Activated CD8-positive, alpha-beta T cell treated with anti-CD3 and anti-CD28 coated beads, Interleukin-2, amount 10 ng/mL, durations not matched to agents 7 days and 5 days (primary cell): ENCODE measurements at regions not wholly inside any gene's neighbourhood (a gene's known extent, or its start where the extent isn't known, plus 50 kb on each side); places are given as distances from the start of the nearest gene placed in this dataset.

Source experiments
- ATAC-seq: fragments of 150-1000 bp; cut with Tn5 transposase; one replicate; pipeline ENCODE4 v1.10.0; 2021; ENCODE audit warnings: moderate library complexity
- CTCF ChIA-PET: fragments of 350-600 bp; sonication (Branson Sonifier 250); formaldehyde crosslinking; loops from one replicate; lab custom pipeline; 2021; ENCODE audit warnings: antibody characterized with exemption; lab: Charles Lee
- POLR2A ChIA-PET: fragments of 350-600 bp; sonication (Branson Sonifier 250); formaldehyde crosslinking; loops from one replicate; lab custom pipeline; 2021; ENCODE audit warnings: antibody characterized with exemption; lab: Charles Lee
- DNase-seq: peaks from one replicate; pipeline ENCODE4 v3.0.0-alpha.2; 2020
- H3K27ac Mint-ChIP-seq: one replicate; pipeline ENCODE4 v1.8.0; 2021; ENCODE audit warnings: mild to moderate bottlenecking, mixed read lengths
- H3K27me3 Mint-ChIP-seq: one replicate; pipeline ENCODE4 v1.8.0; 2021; ENCODE audit warnings: low read depth, mixed read lengths
- H3K36me3 Mint-ChIP-seq: one replicate; pipeline ENCODE4 v1.8.0; 2021; ENCODE audit warnings: low read depth, mixed read lengths
- H3K4me1 Mint-ChIP-seq: one replicate; pipeline ENCODE4 v1.8.0; 2021; ENCODE audit warnings: low read depth, mixed read lengths
- H3K4me3 Mint-ChIP-seq: one replicate; pipeline ENCODE4 v1.8.0; 2021; ENCODE audit warnings: mild to moderate bottlenecking, mixed read lengths
- H3K9me3 Mint-ChIP-seq: one replicate; pipeline ENCODE4 v1.8.0; 2022; ENCODE audit warnings: mixed read lengths; ENCODE audit not compliant: insufficient read depth

DNA sequence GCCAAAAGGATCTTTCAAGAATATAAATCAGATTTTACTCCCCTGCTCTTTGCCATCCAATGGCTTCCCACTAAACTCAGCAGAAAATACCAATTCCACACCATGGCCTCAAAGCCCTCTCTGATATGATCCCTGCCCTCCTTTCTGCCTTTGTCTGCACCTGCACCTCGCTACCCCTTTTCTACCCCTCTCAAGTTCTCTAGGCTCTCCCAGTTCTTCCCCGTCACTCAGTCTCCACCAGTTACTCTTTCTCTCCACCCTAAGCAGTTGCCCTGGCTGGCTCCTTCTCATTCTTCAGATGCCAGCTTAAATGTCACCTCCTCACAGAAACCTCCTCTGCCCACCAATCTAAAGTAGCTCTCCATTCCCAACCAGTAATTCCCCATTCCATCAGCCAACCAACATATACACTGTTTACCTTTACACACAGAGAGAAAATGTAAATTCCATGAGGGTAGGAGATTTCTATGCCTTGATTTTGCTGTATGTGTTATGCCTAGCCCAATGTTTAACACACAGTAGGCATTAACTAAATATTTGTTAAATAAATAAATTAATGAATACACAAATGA, 93.6 kb upstream of the LPP start:
- Mint-ChIP-seq H3K9me3 (peaks cover 4% of the 10 kb centered on the region), H3K27me3 (no peaks in the 10 kb centered on the region), H3K4me1 (peaks cover 31% of the 10 kb centered on the region), H3K27ac (no peak overlapping the region), H3K36me3 (peaks cover 10% of the 10 kb centered on the region), H3K4me3 (no peak overlapping the region)
- ChIA-PET CTCF (interaction anchor here (1.0 to 3.3 kb wide), 7 partner anchors 10 to 320 kb away, joined by 5 to 17 read pairs (median 11); no protein-coding TSS in a partner anchor), POLR2A (interaction anchor here (1.4 kb wide), 1 partner anchor 315 kb away, joined by 4 read pairs; no protein-coding TSS in a partner anchor)
- no peak for ATAC-seq
- no peak for DNase-seq

- ATAC-seq (peak; percentile 96), DNase-seq (peak; percentile 79)
- peaks cover 10% of the 10 kb centered on the region for H3K36me3 Mint-ChIP-seq
- H3K4me3 Mint-ChIP-seq, result peak overlapping the region; percentile 24
- no peaks in the 10 kb centered on the region for H3K27me3 Mint-ChIP-seq
- peak overlapping the region; percentile 83 for H3K27ac Mint-ChIP-seq
- peaks cover 31% of the 10 kb centered on the region for H3K4me1 Mint-ChIP-seq
- H3K9me3 Mint-ChIP-seq, result peaks cover 4% of the 10 kb centered on the region
- POLR2A ChIA-PET, result interaction anchor here (1.4 kb wide), 1 partner anchor 315 kb away, joined by 4 read pairs; no protein-coding TSS in a partner anchor
- CTCF ChIA-PET, result interaction anchor here (0.8 to 3.3 kb wide), 9 partner anchors 8 to 894 kb away, joined by 3 to 17 read pairs (median 4); no protein-coding TSS in a partner anchor
These were observed 93.0 kb upstream of the LPP start for GRCh38 chr3:188060840-188061544.

DNA sequence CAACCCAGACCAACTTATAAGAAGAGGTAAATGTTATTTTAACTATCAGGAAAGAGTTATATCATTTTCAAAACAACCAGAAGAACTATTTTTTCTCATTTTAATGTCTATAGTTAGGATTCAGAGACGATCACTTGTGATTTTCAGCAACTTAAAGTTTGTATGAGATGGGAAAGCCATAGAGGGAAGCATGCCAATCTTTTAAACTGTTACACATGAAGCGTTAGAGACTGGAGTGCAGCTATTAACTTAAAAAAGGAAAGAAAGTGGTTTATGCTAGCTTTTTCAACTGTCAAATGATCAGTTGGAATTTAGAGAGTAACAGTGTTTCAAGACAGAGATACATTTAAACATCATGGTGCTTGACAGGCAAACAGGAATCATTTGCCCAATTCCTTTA, 91.7 kb upstream of the LPP start:
- Mint-ChIP-seq H3K9me3 (peaks cover 4% of the 10 kb centered on the region), H3K27ac (no peak overlapping the region), H3K4me3 (no peak overlapping the region), H3K27me3 (no peaks in the 10 kb centered on the region), H3K4me1 (peaks cover 31% of the 10 kb centered on the region), H3K36me3 (peaks cover 10% of the 10 kb centered on the region)
- POLR2A ChIA-PET, result no interaction called here
- ATAC-seq (no peak), DNase-seq (no peak)
- CTCF ChIA-PET, result interaction anchor here (1.0 to 3.3 kb wide), 6 partner anchors 9 to 893 kb away, joined by 3 to 13 read pairs (median 4); no protein-coding TSS in a partner anchor

DNA sequence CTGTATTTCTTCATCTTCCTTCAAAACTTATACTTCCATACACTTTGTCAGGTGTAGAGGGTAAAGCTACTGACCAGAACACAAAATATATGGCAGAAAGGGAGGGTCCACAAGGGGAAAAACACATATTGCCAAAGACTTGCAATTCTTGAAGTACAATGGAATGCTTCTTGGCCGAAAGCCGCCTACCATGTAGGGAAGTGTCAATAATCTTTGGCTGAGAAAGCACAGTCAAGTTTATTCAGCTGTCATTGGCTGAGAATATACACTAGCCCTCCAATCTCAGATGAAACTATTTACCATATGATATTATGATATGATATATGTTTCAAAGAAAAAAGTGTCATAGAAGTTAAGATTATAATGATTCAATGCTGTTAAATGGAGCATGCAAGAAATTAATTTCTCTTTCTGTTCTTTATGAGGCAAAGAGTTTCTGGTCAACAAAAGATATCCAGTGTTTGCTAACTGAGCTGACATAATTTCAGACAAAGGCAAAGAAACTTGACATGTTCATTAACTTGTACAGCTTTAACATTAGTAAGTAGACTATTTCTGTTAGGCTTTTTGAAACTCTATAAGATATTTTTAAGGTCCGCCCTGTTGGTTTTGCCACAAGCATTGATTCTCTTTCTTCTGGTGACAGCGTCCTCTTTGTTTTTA, 89.0 kb upstream of the LPP start:
- H3K4me3 Mint-ChIP-seq, result no peak overlapping the region
- POLR2A ChIA-PET, result no interaction called here
- peaks cover 8% of the 10 kb centered on the region for H3K36me3 Mint-ChIP-seq
- no peak overlapping the region for H3K27ac Mint-ChIP-seq
- no peak for DNase-seq
- ATAC-seq, result no peak
- no peaks in the 10 kb centered on the region for H3K27me3 Mint-ChIP-seq
- CTCF ChIA-PET, result no interaction called here
- peaks cover 31% of the 10 kb centered on the region for H3K4me1 Mint-ChIP-seq
- H3K9me3 Mint-ChIP-seq, result peaks cover 4% of the 10 kb centered on the region

GRCh38 chr3:188066141-188066540, 87.8 kb upstream of the LPP start:
- peaks cover 4% of the 10 kb centered on the region for H3K9me3 Mint-ChIP-seq
- CTCF ChIA-PET, result interaction anchor here (0.8 kb wide), 1 partner anchor 319 kb away, joined by 3 read pairs; no protein-coding TSS in a partner anchor
- POLR2A ChIA-PET, result interaction anchor here (0.6 kb wide), 1 partner anchor 140 kb away, joined by 5 read pairs; no protein-coding TSS in a partner anchor

GRCh38 chr3:188067932-188068331, 86.0 kb upstream of the LPP start:
- no peak for DNase-seq
- H3K36me3 Mint-ChIP-seq, result no peaks in the 10 kb centered on the region
- CTCF ChIA-PET, result no interaction called here
- peaks cover 4% of the 10 kb centered on the region for H3K27me3 Mint-ChIP-seq
- POLR2A ChIA-PET, result no interaction called here
- H3K4me1 Mint-ChIP-seq, result peaks cover 10% of the 10 kb centered on the region
- no peak overlapping the region for H3K27ac Mint-ChIP-seq
- no peak for ATAC-seq
- peaks cover 4% of the 10 kb centered on the region for H3K9me3 Mint-ChIP-seq
- no peak overlapping the region for H3K4me3 Mint-ChIP-seq

More at GRCh38 chr3:188066141-188066540, 87.8 kb upstream of the LPP start:
- H3K36me3 Mint-ChIP-seq, result peaks cover 2% of the 10 kb centered on the region
- no peak overlapping the region for H3K27ac Mint-ChIP-seq
- peaks cover 3% of the 10 kb centered on the region for H3K27me3 Mint-ChIP-seq
- no peak overlapping the region for H3K4me3 Mint-ChIP-seq
- ATAC-seq (no peak), DNase-seq (no peak)
- H3K4me1 Mint-ChIP-seq, result peaks cover 20% of the 10 kb centered on the region

- H3K27me3 Mint-ChIP-seq, result peaks cover 4% of the 10 kb centered on the region
- H3K9me3 Mint-ChIP-seq, result peaks cover 4% of the 10 kb centered on the region
- no peaks in the 10 kb centered on the region for H3K36me3 Mint-ChIP-seq
- peaks cover 10% of the 10 kb centered on the region for H3K4me1 Mint-ChIP-seq
- no peak overlapping the region for H3K4me3 Mint-ChIP-seq
- DNase-seq, result no peak
- ChIA-PET CTCF (no interaction called here), POLR2A (no interaction called here)
- no peak overlapping the region for H3K27ac Mint-ChIP-seq
- ATAC-seq, result no peak
These were observed 85.6 kb upstream of the LPP start for GRCh38 chr3:188068342-188068741.

- H3K36me3 Mint-ChIP-seq, result no peaks in the 10 kb centered on the region
- no peak for DNase-seq
- H3K9me3 Mint-ChIP-seq, result no peaks in the 10 kb centered on the region
- peaks cover 4% of the 10 kb centered on the region for H3K27me3 Mint-ChIP-seq
- ChIA-PET CTCF (no interaction called here), POLR2A (no interaction called here)
- ATAC-seq, result no peak
- no peak overlapping the region for H3K27ac Mint-ChIP-seq
- H3K4me1 Mint-ChIP-seq, result no peaks in the 10 kb centered on the region
- H3K4me3 Mint-ChIP-seq, result no peak overlapping the region
These were observed 82.3 kb upstream of the LPP start for GRCh38 chr3:188071636-188072035.

GRCh38 chr3:188076176-188076575, 77.8 kb upstream of the LPP start:
- peaks cover 2% of the 10 kb centered on the region for H3K36me3 Mint-ChIP-seq
- ChIA-PET CTCF (interaction anchor here (1.1 to 1.2 kb wide), 2 partner anchors 11 to 34 kb away, joined by 3 to 4 read pairs; no protein-coding TSS in a partner anchor), POLR2A (no interaction called here)
- ATAC-seq (no peak), DNase-seq (no peak)
- no peak overlapping the region for H3K27ac Mint-ChIP-seq
- no peak overlapping the region for H3K4me3 Mint-ChIP-seq
- H3K4me1 Mint-ChIP-seq, result no peaks in the 10 kb centered on the region
- H3K9me3 Mint-ChIP-seq, result no peaks in the 10 kb centered on the region
- peaks cover 2% of the 10 kb centered on the region for H3K27me3 Mint-ChIP-seq

- H3K27ac Mint-ChIP-seq, result no peak overlapping the region
- H3K27me3 Mint-ChIP-seq, result no peaks in the 10 kb centered on the region
- POLR2A ChIA-PET, result no interaction called here
- peaks cover 2% of the 10 kb centered on the region for H3K36me3 Mint-ChIP-seq
- CTCF ChIA-PET, result interaction anchor here (1.1 kb wide), 1 partner anchor 35 kb away, joined by 3 read pairs; no protein-coding TSS in a partner anchor
- ATAC-seq (no peak), DNase-seq (no peak)
- H3K4me3 Mint-ChIP-seq, result no peak overlapping the region
- H3K9me3 Mint-ChIP-seq, result no peaks in the 10 kb centered on the region
- H3K4me1 Mint-ChIP-seq, result no peaks in the 10 kb centered on the region
These were observed 76.7 kb upstream of the LPP start for GRCh38 chr3:188077160-188077799.

DNA sequence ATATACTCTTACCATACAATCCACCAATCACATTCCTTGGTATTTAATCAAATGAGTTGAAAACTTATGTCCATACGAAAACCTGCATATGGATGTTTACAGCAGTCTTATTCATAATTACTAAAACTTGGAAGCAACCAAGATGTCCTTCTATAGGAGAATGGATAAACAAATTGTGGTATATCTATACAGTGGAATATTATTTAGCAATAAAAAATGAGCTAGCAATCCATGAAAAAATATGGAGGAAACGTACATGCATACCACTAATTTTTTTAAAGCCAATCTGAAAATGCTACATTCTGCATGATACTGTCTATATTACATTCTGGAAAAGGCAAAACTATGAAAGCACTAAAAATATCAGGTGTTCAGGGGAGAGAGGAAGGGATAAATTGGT, 73.9 kb upstream of the LPP start:
- Mint-ChIP-seq H3K9me3 (no peaks in the 10 kb centered on the region), H3K4me1 (peaks cover 3% of the 10 kb centered on the region), H3K36me3 (peaks cover 2% of the 10 kb centered on the region), H3K27me3 (no peaks in the 10 kb centered on the region), H3K27ac (no peak overlapping the region), H3K4me3 (no peak overlapping the region)
- ChIA-PET CTCF (interaction anchor here (0.9 kb wide), 1 partner anchor 16 kb away, joined by 3 read pairs; no protein-coding TSS in a partner anchor), POLR2A (no interaction called here)
- DNase-seq (no peak), ATAC-seq (no peak)
